NCI-H146 treated with DMSO at 0.1 percent for 48 hours (cell line): ENCODE measurements at regions not wholly inside any gene's neighbourhood (a gene's known extent, or its start where the extent isn't known, plus 50 kb on each side); places are given as distances from the start of the nearest gene placed in this dataset.

Experiments used
- DNase-seq: peaks from one replicate; lab custom pipeline; 2025; ENCODE audit not compliant: unreplicated experiment; lab: John Stamatoyannopoulos, UW

DNA sequence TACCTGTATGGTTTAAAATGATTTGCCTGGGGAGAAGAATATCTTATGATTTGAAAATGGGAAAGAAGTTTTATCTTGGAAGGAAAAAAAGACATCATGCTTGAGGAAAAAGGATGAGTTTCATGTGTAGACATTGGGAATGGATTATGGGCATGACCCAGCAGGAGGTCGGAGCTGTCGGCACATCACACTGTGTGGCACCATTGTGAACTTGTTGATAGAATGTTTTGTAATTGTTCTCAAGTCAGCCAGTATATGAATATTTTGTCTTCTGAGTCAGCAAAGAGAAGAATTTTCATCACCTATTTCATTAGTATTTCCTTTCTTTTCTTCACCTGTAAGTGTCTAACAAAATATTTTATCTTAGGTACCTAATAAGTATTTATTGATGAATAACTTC is 60.0 kb upstream of the HMGA2 start:
- DNase-seq = no peak

DNA sequence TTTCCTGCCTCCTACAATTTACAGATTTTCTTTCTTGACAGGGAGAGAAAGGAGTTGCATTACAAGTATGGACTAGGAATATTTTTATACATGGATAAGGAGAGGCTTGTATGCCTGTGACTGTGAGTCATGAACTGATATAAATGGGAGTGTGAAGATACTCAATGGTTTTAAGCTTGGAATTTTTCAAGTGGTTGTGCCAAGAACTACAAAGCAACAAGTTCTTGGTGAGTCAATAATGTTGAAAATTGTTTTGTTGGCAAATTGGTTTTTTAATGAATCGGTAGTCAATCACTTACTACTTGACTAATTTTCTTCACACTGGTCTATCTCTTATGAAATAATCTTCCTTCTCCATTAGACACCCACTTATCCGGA is 58.9 kb upstream of the HMGA2 start:
- DNase-seq = no peak

DNA sequence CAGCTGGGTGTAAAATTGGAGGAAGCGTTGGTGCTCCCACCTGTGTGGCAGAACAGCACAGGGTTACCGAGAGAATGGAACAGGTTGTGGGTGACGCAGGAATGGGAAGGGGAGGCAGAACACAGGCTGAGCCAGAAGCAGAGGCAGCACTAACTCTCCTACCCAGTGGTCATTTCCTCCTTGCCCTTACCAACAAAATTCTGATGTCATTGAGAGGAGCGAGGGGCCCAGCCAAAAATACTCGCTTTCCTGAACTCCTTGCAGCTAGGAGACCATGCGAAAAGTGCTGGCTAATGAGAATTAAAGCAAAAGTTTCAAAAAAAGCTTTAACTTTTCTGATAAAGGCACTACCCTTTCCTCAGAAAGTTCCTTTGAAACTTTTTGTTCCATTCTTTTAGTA is 54.4 kb upstream of the HMGA2 start:
- DNase-seq = no peak
